ENCODE measurements at regions not wholly inside any gene's neighbourhood (a gene's known extent, or its start where the extent isn't known, plus 50 kb on each side); places are given as distances from the start of the nearest gene placed in this dataset.

- no peak for DNase-seq
These were observed 368.7 kb downstream of the HAO1 start for GRCh38 chr20:7571521-7572055.

- no peak for DNase-seq
These were observed 360.4 kb downstream of the HAO1 start for GRCh38 chr20:7579888-7580287.

GRCh38 chr20:7585126-7585679, 355.1 kb downstream of the HAO1 start:
- no peak for DNase-seq

GRCh38 chr20:7586481-7586880, 353.8 kb downstream of the HAO1 start:
- no peak for DNase-seq

- no peak for DNase-seq
These were observed 351.1 kb downstream of the HAO1 start for GRCh38 chr20:7589164-7589563.

GRCh38 chr20:7596541-7596940, 343.7 kb downstream of the HAO1 start:
- no peak for DNase-seq

- no peak for DNase-seq
These were observed 338.8 kb downstream of the HAO1 start for GRCh38 chr20:7601431-7601830.

- DNase-seq = no peak
These were observed 333.3 kb downstream of the HAO1 start for GRCh38 chr20:7606941-7607340.

GRCh38 chr20:7608250-7608649, 332.0 kb downstream of the HAO1 start:
- DNase-seq = no peak

GRCh38 chr20:7609251-7609650, 331.0 kb downstream of the HAO1 start:
- no peak for DNase-seq

- no peak for DNase-seq
These were observed 329.6 kb downstream of the HAO1 start for GRCh38 chr20:7610681-7611080.

- no peak for DNase-seq
These were observed 322.5 kb downstream of the HAO1 start for GRCh38 chr20:7617797-7618196.

- no peak for DNase-seq
These were observed 317.8 kb downstream of the HAO1 start for GRCh38 chr20:7622399-7622961.

GRCh38 chr20:7624886-7625285, 315.4 kb downstream of the HAO1 start:
- no peak for DNase-seq

GRCh38 chr20:7627734-7628663, 312.3 kb downstream of the HAO1 start:
- no peak for DNase-seq

GRCh38 chr20:7629880-7630279, 310.4 kb downstream of the HAO1 start:
- DNase-seq = no peak

GRCh38 chr20:7637184-7637583, 303.1 kb downstream of the HAO1 start:
- DNase-seq = no peak

- no peak for DNase-seq
These were observed 290.0 kb downstream of the HAO1 start for GRCh38 chr20:7650086-7650879.

- DNase-seq = no peak
These were observed 286.0 kb downstream of the HAO1 start for GRCh38 chr20:7654231-7654630.

GRCh38 chr20:7656687-7657467, 283.4 kb downstream of the HAO1 start:
- no peak for DNase-seq

GRCh38 chr20:7657569-7657968, 282.7 kb downstream of the HAO1 start:
- no peak for DNase-seq

- no peak for DNase-seq
These were observed 280.1 kb downstream of the HAO1 start for GRCh38 chr20:7660165-7660564.

Measured in SHP77 (cell line).